ENCODE measurements at regions not wholly inside any gene's neighbourhood (a gene's known extent, or its start where the extent isn't known, plus 50 kb on each side); places are given as distances from the start of the nearest gene placed in this dataset.
"Not testable (repeated sequence)": the region's sequence is repeated elsewhere in the genome, so short reads cannot be mapped to it uniquely, and the experiment has no call there.

GRCh38 chrX:92430574-92430973 is 651.4 kb downstream of the PCDH11X start:
- H3K36me3 ChIP-seq (ENCODE audit: control insufficient read depth in 3 of 3, insufficient read depth in 2 of 3, low read depth in 1 of 3, low read length in 3 of 3); H3K4me3 ChIP-seq (ENCODE audit: low read depth in 1 of 3, low read length in 3 of 3); H3K27ac ChIP-seq (ENCODE audit: low read depth in 1 of 3, low read length in 2 of 3); FAIRE-seq; DNase-seq; H3K9me3 ChIP-seq (ENCODE audit: control insufficient read depth in 2 of 2, insufficient read depth in 1 of 2, low read depth in 1 of 2, low read length in 1 of 2); H3K27me3 ChIP-seq (ENCODE audit: control insufficient read depth in 3 of 3, insufficient read depth in 3 of 3, low read length in 3 of 3); H3K4me1 ChIP-seq (ENCODE audit: control insufficient read depth in 3 of 3, insufficient read depth in 2 of 3, low read depth in 1 of 3, low read length in 2 of 3): not testable (repeated sequence)

- not testable (repeated sequence) for H3K4me1 ChIP-seq (ENCODE audit: control insufficient read depth in 3 of 3, insufficient read depth in 2 of 3, low read depth in 1 of 3, low read length in 2 of 3); H3K27me3 ChIP-seq (ENCODE audit: control insufficient read depth in 3 of 3, insufficient read depth in 3 of 3, low read length in 3 of 3); FAIRE-seq; H3K36me3 ChIP-seq (ENCODE audit: control insufficient read depth in 3 of 3, insufficient read depth in 2 of 3, low read depth in 1 of 3, low read length in 3 of 3); H3K27ac ChIP-seq (ENCODE audit: low read depth in 1 of 3, low read length in 2 of 3); H3K9me3 ChIP-seq (ENCODE audit: control insufficient read depth in 2 of 2, insufficient read depth in 1 of 2, low read depth in 1 of 2, low read length in 1 of 2); H3K4me3 ChIP-seq (ENCODE audit: low read depth in 1 of 3, low read length in 3 of 3); DNase-seq
- 85 to 94% (median 88%) methylated on average over 12 to 13 of the region's 13 CpGs for WGBS, 3 donors
Observed at GRCh38 chrX:92460539-92460938, 681.4 kb downstream of the PCDH11X start.

DNA sequence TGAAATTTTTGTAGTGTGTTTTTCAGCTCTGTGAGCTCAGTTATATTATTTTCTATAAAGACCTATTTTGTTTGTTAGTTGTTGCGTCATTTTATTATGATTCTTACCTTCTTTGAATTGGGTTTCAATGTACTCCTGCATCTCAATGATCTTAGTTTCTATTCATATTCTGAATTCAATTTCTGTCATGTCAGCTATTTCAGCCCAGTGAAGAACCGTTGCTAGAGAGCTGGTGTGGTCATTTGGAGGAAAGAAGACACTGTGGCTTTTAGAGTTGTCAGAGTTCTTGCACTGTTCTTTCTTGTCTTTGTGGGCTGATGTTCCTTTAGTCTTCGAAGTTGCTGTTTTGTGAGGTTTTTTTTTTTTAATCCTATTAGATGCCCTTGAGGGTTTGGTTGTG is 701.0 kb downstream of the PCDH11X start:
- FAIRE-seq; H3K4me3 ChIP-seq (ENCODE audit: low read depth in 1 of 3, low read length in 3 of 3); H3K9me3 ChIP-seq (ENCODE audit: control insufficient read depth in 2 of 2, insufficient read depth in 1 of 2, low read depth in 1 of 2, low read length in 1 of 2); DNase-seq; H3K27me3 ChIP-seq (ENCODE audit: control insufficient read depth in 3 of 3, insufficient read depth in 3 of 3, low read length in 3 of 3); H3K36me3 ChIP-seq (ENCODE audit: control insufficient read depth in 3 of 3, insufficient read depth in 2 of 3, low read depth in 1 of 3, low read length in 3 of 3); H3K27ac ChIP-seq (ENCODE audit: low read depth in 1 of 3, low read length in 2 of 3); H3K4me1 ChIP-seq (ENCODE audit: control insufficient read depth in 3 of 3, insufficient read depth in 2 of 3, low read depth in 1 of 3, low read length in 2 of 3): not testable (repeated sequence)
- WGBS, 3 donors: 72 to 81% (median 79%) methylated on average over 3 of the region's 3 CpGs

- H3K27me3 ChIP-seq (ENCODE audit: control insufficient read depth in 3 of 3, insufficient read depth in 3 of 3, low read length in 3 of 3); H3K36me3 ChIP-seq (ENCODE audit: control insufficient read depth in 3 of 3, insufficient read depth in 2 of 3, low read depth in 1 of 3, low read length in 3 of 3); H3K4me3 ChIP-seq (ENCODE audit: low read depth in 1 of 3, low read length in 3 of 3); FAIRE-seq; DNase-seq; H3K4me1 ChIP-seq (ENCODE audit: control insufficient read depth in 3 of 3, insufficient read depth in 2 of 3, low read depth in 1 of 3, low read length in 2 of 3); H3K9me3 ChIP-seq (ENCODE audit: control insufficient read depth in 2 of 2, insufficient read depth in 1 of 2, low read depth in 1 of 2, low read length in 1 of 2); H3K27ac ChIP-seq (ENCODE audit: low read depth in 1 of 3, low read length in 2 of 3): not testable (repeated sequence)
- 70 to 80% (median 78%) methylated on average over 2 to 3 of the region's 3 CpGs for WGBS, 3 donors
Observed at GRCh38 chrX:92485487-92485886, 706.3 kb downstream of the PCDH11X start.

- H3K4me1 ChIP-seq (ENCODE audit: control insufficient read depth in 3 of 3, insufficient read depth in 2 of 3, low read depth in 1 of 3, low read length in 2 of 3): not testable (repeated sequence)
Observed at GRCh38 chrX:92515270-92515669, 736.1 kb downstream of the PCDH11X start.

GRCh38 chrX:92528995-92529394 is 749.8 kb downstream of the PCDH11X start:
- H3K4me3 ChIP-seq (ENCODE audit: low read depth in 1 of 3, low read length in 3 of 3); H3K4me1 ChIP-seq (ENCODE audit: control insufficient read depth in 3 of 3, insufficient read depth in 2 of 3, low read depth in 1 of 3, low read length in 2 of 3); H3K9me3 ChIP-seq (ENCODE audit: control insufficient read depth in 2 of 2, insufficient read depth in 1 of 2, low read depth in 1 of 2, low read length in 1 of 2); FAIRE-seq; H3K36me3 ChIP-seq (ENCODE audit: control insufficient read depth in 3 of 3, insufficient read depth in 2 of 3, low read depth in 1 of 3, low read length in 3 of 3); H3K27me3 ChIP-seq (ENCODE audit: control insufficient read depth in 3 of 3, insufficient read depth in 3 of 3, low read length in 3 of 3); H3K27ac ChIP-seq (ENCODE audit: low read depth in 1 of 3, low read length in 2 of 3); DNase-seq: not testable (repeated sequence)
- 71 to 82% (median 74%) methylated on average over 2 of the region's 2 CpGs for WGBS, 3 donors

More at GRCh38 chrX:92515270-92515669, 736.1 kb downstream of the PCDH11X start:
- not testable (repeated sequence) for H3K36me3 ChIP-seq (ENCODE audit: control insufficient read depth in 3 of 3, insufficient read depth in 2 of 3, low read depth in 1 of 3, low read length in 3 of 3); H3K9me3 ChIP-seq (ENCODE audit: control insufficient read depth in 2 of 2, insufficient read depth in 1 of 2, low read depth in 1 of 2, low read length in 1 of 2); H3K4me3 ChIP-seq (ENCODE audit: low read depth in 1 of 3, low read length in 3 of 3); H3K27ac ChIP-seq (ENCODE audit: low read depth in 1 of 3, low read length in 2 of 3); FAIRE-seq; DNase-seq; H3K27me3 ChIP-seq (ENCODE audit: control insufficient read depth in 3 of 3, insufficient read depth in 3 of 3, low read length in 3 of 3)
- 89 to 95% (median 92%) methylated on average over 19 of the region's 19 CpGs for WGBS, 3 donors

DNA sequence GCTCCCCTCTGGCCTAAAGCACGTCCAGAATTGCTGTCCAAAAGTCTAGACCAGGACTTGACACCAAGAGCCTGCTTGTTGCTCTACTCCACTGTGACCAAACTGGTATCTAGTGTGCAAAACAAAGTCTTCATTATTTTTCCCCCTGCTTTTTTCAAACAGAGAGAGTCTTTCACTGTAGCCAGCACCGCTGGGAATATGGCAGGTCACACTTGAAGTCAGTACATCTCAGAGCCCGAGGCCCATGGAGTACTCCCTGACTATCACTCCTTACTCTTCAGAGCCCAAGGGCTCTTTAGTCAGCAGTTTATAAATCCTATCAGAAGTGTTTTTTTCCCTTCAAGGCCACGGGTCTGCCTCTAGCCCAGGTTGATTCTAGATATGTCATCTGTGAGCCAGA is 761.3 kb downstream of the PCDH11X start:
- WGBS, 3 donors: 59 to 66% (median 62%) methylated on average over 4 of the region's 4 CpGs
- not testable (repeated sequence) for H3K36me3 ChIP-seq (ENCODE audit: control insufficient read depth in 3 of 3, insufficient read depth in 2 of 3, low read depth in 1 of 3, low read length in 3 of 3); H3K27ac ChIP-seq (ENCODE audit: low read depth in 1 of 3, low read length in 2 of 3); H3K4me1 ChIP-seq (ENCODE audit: control insufficient read depth in 3 of 3, insufficient read depth in 2 of 3, low read depth in 1 of 3, low read length in 2 of 3); H3K4me3 ChIP-seq (ENCODE audit: low read depth in 1 of 3, low read length in 3 of 3); H3K27me3 ChIP-seq (ENCODE audit: control insufficient read depth in 3 of 3, insufficient read depth in 3 of 3, low read length in 3 of 3); DNase-seq; H3K9me3 ChIP-seq (ENCODE audit: control insufficient read depth in 2 of 2, insufficient read depth in 1 of 2, low read depth in 1 of 2, low read length in 1 of 2); FAIRE-seq

DNA sequence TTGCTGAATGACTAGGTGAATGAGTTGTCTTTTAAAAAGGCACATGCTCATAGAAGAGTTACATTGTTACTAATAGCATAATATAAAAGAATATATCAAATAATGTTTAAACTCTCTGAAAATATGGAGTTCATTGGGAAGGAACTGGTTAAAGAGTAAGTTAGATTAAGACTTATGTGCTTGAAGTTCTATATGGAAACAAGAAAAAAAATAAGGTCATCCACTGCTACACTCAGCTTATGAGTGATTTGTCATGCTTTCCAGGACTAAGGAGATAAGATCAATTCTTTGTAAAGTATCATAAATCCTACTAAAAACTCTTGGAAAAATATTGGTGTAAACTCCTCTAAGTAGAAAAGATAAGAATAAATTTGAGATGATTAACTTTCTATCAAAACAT is 779.1 kb downstream of the PCDH11X start:
- not testable (repeated sequence) for FAIRE-seq; H3K4me3 ChIP-seq (ENCODE audit: low read depth in 1 of 3, low read length in 3 of 3); H3K9me3 ChIP-seq (ENCODE audit: control insufficient read depth in 2 of 2, insufficient read depth in 1 of 2, low read depth in 1 of 2, low read length in 1 of 2); H3K27ac ChIP-seq (ENCODE audit: low read depth in 1 of 3, low read length in 2 of 3); H3K27me3 ChIP-seq (ENCODE audit: control insufficient read depth in 3 of 3, insufficient read depth in 3 of 3, low read length in 3 of 3); DNase-seq; H3K4me1 ChIP-seq (ENCODE audit: control insufficient read depth in 3 of 3, insufficient read depth in 2 of 3, low read depth in 1 of 3, low read length in 2 of 3); H3K36me3 ChIP-seq (ENCODE audit: control insufficient read depth in 3 of 3, insufficient read depth in 2 of 3, low read depth in 1 of 3, low read length in 3 of 3)

DNA sequence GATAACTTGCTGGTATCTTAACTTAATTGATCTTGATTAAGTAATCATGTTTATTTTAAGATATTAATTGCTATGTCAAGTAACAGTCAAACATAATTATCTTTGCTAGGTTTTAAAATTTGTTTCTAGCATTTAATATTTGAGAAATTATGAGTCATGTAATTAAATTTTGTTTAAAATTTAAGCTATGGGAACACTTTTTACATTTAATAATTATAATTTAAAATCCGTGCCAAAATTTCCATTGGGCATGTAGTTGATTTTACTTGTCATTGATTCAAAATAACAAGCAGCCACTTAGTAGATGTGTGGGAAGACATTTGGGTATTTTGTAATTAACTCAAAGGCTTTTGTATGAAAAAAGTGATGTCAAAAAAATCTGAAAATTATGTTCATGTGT is 779.6 kb downstream of the PCDH11X start:
- not testable (repeated sequence) for FAIRE-seq; H3K27ac ChIP-seq (ENCODE audit: low read depth in 1 of 3, low read length in 2 of 3)
- 66 to 80% (median 80%) methylated on average over 1 of the region's 1 CpG for WGBS, 3 donors

More for the DNA sequence above, 779.6 kb downstream of the PCDH11X start:
- not testable (repeated sequence) for H3K27me3 ChIP-seq (ENCODE audit: control insufficient read depth in 3 of 3, insufficient read depth in 3 of 3, low read length in 3 of 3); H3K36me3 ChIP-seq (ENCODE audit: control insufficient read depth in 3 of 3, insufficient read depth in 2 of 3, low read depth in 1 of 3, low read length in 3 of 3); H3K4me1 ChIP-seq (ENCODE audit: control insufficient read depth in 3 of 3, insufficient read depth in 2 of 3, low read depth in 1 of 3, low read length in 2 of 3); DNase-seq; H3K9me3 ChIP-seq (ENCODE audit: control insufficient read depth in 2 of 2, insufficient read depth in 1 of 2, low read depth in 1 of 2, low read length in 1 of 2); H3K4me3 ChIP-seq (ENCODE audit: low read depth in 1 of 3, low read length in 3 of 3)
